GM18909 (cell line): ENCODE measurements at regions not wholly inside any gene's neighbourhood (a gene's known extent, or its start where the extent isn't known, plus 50 kb on each side); places are given as distances from the start of the nearest gene placed in this dataset.

Experiments used
- ATAC-seq: cut with Tn5 transposase; IDR thresholded peaks from one replicate; pipeline ENCODE4 v1.9.1; 2021; ENCODE audit warnings: mild to moderate bottlenecking; ENCODE audit not compliant: unreplicated experiment, poor library complexity

GRCh38 chr2:220955776-220956175, 616.3 kb downstream of the EPHA4 start:
- no peak for ATAC-seq

- no peak for ATAC-seq
Observed at GRCh38 chr2:220956429-220956828, 615.7 kb downstream of the EPHA4 start.

- no peak for ATAC-seq
Observed at GRCh38 chr2:220959391-220959802, 612.7 kb downstream of the EPHA4 start.

GRCh38 chr2:220961143-220961860, 610.8 kb downstream of the EPHA4 start:
- ATAC-seq = no peak

GRCh38 chr2:220962556-220962955, 609.5 kb downstream of the EPHA4 start:
- ATAC-seq = no peak

- ATAC-seq = no peak
Observed at GRCh38 chr2:220963076-220963475, 609.0 kb downstream of the EPHA4 start.

- ATAC-seq = no peak
Observed at GRCh38 chr2:220963930-220964329, 608.2 kb downstream of the EPHA4 start.

- no peak for ATAC-seq
Observed at GRCh38 chr2:220966636-220967035, 605.5 kb downstream of the EPHA4 start.

- ATAC-seq = no peak
Observed at GRCh38 chr2:220969348-220969747, 602.8 kb downstream of the EPHA4 start.

GRCh38 chr2:220980966-220981675, 591.0 kb downstream of the EPHA4 start:
- no peak for ATAC-seq

GRCh38 chr2:220981926-220982325, 590.2 kb downstream of the EPHA4 start:
- ATAC-seq = no peak

- ATAC-seq = no peak
Observed at GRCh38 chr2:220985561-220985960, 586.5 kb downstream of the EPHA4 start.

GRCh38 chr2:220987839-220988238, 584.3 kb downstream of the EPHA4 start:
- no peak for ATAC-seq

- ATAC-seq = no peak
Observed at GRCh38 chr2:220991972-220992371, 580.1 kb downstream of the EPHA4 start.

GRCh38 chr2:220994846-220995245, 577.3 kb downstream of the EPHA4 start:
- no peak for ATAC-seq

GRCh38 chr2:220995581-220995980, 576.5 kb downstream of the EPHA4 start:
- ATAC-seq = no peak

- ATAC-seq = no peak
Observed at GRCh38 chr2:220998156-220998555, 573.9 kb downstream of the EPHA4 start.

- no peak for ATAC-seq
Observed at GRCh38 chr2:220999356-220999755, 572.7 kb downstream of the EPHA4 start.

GRCh38 chr2:221001381-221001801, 570.7 kb downstream of the EPHA4 start:
- ATAC-seq = no peak

- no peak for ATAC-seq
Observed at GRCh38 chr2:221002101-221002685, 569.9 kb downstream of the EPHA4 start.

GRCh38 chr2:221005338-221005737, 566.8 kb downstream of the EPHA4 start:
- ATAC-seq = no peak
